Left hindlimb (tissue), 1 donor: ENCODE measurements at regions not wholly inside any gene's neighbourhood (a gene's known extent, or its start where the extent isn't known, plus 50 kb on each side); places are given as distances from the start of the nearest gene placed in this dataset.
A peak's percentile ranks its signal among the peaks of the same experiment; 100 is the strongest.

Experiments used
- DNase-seq: peaks from one replicate; pipeline ENCODE4 v3.0.0-alpha.2; 2018

- DNase-seq: no peak
These were observed 115.1 kb upstream of the CD180 start for GRCh38 chr5:67311701-67312100.

DNA sequence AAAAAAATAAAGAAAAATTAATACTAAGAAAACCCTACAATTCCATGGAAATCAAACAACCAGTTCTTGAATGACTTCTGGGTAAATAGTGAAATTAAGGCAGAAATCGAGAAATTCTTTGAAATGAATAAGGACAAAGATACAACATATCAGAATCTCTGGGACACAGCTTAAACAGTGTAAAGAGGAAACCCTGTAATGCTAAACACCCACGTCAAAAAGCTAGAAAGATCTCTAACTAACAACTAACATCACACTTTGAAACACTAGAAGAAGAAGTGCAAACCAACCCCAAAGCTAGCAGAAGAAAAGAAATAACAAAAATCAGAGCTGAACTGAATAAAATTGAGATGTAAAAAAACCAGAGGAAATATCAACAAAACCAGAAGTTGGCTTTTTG is 114.6 kb upstream of the CD180 start:
- DNase-seq: no peak

GRCh38 chr5:67310740-67311139 is 114.1 kb upstream of the CD180 start:
- DNase-seq: no peak

DNA sequence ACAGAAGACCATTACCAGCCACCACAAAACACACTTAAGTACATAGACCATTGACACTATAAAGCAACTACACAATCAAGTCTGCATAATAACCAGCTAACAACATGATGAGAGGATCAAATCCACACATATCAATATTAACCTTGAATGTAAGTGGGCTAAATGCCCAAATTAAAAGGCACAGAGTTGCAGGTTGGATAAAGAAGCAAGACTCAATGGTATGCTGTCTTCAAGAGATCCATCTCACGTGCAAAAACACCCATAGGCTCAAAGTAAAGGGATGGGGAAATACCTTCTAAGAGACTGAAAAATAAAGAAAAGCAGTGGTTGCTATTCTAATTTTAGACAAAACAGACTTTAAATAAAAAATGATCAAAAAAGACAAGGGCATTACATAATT is 113.6 kb upstream of the CD180 start:
- DNase-seq: no peak

DNA sequence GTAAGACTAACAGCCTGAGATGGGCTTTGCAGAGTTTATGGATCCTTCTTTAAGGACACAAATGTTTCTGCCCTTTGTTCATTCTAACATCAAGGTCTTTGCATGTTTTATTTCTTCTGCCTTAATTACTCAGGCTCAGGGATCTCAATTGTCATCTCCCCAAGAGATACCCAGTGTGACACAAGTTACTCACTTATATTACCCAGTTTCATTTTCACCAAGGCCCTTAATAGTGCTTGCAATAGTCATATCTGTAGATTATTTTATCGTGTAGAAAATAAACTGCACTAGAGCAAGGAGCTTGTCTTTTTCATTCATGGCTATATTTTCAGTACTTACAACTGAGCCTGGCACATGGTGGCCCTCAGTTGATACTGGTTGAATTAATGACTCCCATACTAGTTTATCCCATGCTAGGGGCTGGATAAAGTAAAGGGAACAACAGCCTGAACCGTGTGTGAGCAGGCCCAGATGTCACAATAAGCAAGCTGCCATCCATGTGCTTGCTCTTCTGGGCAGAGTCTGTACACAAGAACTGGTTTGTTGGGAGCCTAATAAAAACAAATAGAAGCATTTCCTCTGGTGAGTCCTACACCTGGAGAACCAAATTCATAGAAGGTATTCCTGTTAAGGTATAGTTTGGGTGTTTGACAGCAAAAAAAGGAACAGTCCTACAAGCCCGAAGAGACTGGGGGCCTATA is 112.5 kb upstream of the CD180 start:
- DNase-seq: no peak

DNA sequence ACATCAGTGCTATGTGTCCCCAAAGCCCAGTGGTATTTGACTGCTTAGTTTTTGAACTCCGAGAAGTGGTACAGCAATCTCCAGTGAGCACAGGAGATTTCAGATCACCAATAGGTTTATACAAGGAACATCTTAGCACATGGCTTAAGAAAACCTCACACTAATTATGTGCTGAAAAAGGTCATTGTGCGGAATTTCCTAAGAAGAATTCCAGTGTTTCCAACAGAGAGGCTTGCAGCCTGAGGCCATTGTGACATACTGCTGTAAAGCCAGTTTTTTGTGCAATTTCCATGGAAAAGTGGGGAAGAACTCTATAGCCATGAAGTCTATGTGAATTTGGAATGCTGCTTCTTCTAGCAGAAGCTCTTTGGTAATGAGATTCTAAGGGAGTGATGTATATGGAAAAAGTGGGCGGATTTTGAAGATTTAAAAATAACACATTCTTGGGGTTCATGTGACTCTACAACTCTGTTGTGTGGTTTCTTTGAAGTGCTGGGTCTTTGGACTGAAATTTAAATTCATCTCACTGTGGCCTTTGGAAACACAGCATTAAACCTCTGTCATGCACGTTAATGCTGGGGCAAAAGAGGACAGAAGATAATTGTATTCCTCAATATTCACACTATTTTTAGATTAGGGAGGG is 110.5 kb upstream of the CD180 start:
- no peak for DNase-seq

DNA sequence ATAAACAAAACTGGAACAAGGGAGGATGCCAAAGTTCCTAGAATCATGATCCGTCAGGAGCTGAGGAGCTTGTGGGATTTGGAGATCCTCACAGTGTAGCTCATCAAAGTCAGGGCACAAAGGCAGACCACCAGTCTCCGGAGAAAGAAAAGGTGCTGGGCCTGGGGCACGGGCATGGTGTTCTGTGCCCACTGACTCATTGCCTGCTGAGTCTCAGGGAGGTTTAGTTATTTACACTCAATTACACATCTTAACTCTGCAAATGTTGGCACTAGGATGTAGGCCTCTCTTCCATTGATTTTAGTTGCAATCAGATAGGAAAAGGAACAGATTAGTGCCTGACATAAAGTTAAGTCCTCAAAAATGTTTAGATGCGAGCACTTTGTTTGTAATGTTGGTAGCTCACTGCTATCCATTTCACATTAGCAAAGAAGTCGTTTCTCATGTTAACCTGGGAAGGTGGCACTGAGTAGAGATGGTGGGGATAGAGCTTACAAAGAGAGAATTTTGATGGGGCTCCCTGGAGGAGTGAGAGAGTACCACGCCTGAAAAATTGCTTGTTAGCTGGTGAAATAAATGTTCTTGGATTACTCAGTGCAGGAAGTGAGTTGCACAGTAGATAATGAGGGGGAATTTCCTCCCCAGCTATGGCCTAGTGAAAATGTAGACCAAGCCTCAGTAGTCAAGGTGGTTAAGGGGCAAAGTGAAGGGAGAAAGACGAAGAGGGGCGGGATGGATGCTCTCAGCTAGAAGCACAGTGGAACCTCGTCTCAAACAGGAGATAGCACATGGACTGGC is 109.5 kb upstream of the CD180 start:
- DNase-seq: no peak

- no peak for DNase-seq
These were observed 108.8 kb upstream of the CD180 start for GRCh38 chr5:67305401-67305800.

- DNase-seq: no peak
These were observed 106.8 kb upstream of the CD180 start for GRCh38 chr5:67303356-67303755.

DNA sequence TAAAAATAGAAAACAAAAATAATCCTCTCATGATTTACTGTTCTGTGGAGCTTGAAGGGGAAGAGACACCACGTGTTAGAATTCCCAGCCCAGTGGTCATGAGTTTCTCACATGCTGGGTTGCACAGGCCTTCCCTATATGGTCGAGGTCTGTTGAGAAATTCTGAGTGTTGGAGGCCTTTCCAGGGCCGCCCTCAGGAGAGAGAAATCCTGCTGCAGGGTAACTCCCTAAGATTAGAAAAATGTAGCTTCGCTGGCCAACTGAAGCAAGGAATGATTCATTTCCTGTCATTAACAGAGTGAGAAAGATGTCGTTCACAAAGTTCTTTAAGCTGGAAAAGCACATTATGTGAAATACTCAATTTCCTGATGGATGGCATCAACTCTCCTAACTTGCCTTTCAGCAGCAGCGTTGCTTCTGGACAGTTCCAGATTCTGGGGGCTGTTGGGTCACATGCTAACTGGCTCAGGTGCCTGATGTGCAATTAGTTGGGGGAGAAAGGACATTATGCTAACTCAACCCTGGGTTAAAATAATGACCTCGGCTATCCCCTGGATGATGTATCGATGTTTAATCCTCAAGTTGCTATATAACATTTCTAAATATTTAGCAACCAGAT is 104.8 kb upstream of the CD180 start:
- peak; percentile 72 for DNase-seq

GRCh38 chr5:67300326-67300725 is 103.7 kb upstream of the CD180 start:
- no peak for DNase-seq

DNA sequence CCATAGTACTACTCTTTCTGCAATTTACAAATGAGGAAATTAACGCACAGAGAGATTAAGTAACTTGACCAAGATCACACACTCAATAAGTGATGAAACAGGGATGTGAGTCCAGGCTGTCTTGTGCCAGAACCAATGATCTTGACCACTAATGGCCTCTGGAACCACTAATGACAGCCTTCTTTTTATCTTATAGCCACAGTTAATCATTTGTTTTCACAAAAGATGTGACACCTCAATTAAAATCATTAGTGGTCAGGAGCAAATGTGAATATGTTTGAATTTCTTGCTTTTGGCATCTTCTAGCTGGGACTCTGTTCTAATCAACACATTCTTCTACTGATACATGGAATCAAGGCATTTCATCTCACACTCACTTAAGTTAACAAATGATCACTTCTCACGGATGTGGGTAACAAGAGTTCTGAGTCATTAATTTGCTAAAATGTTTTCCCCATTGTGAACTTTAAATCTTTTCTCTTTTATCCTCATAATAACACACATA is 102.7 kb upstream of the CD180 start:
- no peak for DNase-seq

DNA sequence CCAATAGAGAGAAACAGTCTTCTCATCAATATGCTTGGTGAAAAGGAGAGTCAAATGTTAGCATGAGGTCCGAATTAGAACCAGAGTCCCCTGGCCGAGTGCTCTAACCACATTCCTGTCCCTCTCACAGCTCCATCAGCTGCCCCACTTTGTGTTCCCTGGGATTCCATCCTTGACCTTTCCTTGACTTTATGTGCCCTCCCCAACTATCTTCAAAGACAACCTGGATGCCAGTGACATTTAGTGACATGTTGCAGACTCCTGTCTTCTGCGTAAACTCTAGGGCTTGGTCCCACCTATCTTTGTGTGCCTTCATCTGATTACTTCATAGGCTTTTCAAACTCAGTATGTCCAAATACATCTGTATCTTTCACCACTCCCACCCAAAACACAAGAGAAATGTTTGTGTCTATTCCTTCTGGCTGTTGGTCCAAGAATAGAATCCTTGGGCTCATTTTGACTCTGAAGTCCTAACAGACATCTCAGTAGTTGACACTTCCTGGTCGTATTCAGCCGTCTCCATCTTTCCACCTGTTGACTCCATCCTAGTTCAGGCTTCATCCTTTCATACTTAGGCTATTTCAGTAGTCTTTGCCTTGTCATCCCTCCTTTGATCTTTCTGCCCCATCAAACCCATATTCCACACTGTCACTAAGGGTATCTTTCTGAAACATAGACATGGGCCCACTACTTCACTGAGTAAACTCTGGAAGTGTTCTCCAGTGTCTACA is 101.4 kb upstream of the CD180 start:
- DNase-seq: no peak

DNA sequence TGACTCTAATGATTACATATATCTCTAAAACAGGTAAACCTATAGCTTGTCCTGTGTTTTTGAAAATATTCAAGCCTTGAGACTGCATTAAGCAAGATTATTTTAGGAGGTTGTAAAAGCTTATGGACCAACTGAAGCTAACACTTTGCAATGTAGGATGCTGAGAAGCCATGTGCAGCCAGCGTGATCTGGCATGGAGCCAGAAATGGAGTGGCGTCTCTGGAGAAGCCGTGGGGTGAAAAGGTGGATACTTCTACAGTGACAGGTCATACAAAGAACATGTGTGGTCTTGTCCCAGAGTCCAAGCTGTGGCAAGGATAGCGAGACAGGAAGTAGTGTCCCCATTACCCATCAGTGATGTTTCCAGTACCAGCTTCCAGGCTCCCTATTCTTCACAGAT is 100.8 kb upstream of the CD180 start:
- no peak for DNase-seq

- no peak for DNase-seq
These were observed 97.8 kb upstream of the CD180 start for GRCh38 chr5:67294266-67294938.

DNA sequence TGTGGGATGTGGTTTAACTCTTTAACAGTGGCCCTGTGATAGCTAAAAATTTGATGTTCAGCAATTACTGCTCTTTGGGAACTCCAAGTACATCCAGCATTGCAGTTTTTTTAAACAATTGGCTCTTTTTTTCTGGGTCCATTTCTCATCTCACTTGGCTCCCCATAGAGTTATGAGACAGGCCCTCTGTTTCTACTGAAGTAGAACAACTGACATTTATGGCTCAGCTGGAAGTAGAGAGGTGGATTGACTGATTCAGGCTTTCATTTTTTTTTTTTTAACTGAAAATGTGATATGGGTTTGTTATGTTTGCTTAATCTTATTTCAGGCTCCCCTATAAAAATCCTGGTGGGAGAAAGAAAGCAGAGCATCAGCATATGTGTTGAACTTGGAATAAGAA is 96.6 kb upstream of the CD180 start:
- DNase-seq: no peak

DNA sequence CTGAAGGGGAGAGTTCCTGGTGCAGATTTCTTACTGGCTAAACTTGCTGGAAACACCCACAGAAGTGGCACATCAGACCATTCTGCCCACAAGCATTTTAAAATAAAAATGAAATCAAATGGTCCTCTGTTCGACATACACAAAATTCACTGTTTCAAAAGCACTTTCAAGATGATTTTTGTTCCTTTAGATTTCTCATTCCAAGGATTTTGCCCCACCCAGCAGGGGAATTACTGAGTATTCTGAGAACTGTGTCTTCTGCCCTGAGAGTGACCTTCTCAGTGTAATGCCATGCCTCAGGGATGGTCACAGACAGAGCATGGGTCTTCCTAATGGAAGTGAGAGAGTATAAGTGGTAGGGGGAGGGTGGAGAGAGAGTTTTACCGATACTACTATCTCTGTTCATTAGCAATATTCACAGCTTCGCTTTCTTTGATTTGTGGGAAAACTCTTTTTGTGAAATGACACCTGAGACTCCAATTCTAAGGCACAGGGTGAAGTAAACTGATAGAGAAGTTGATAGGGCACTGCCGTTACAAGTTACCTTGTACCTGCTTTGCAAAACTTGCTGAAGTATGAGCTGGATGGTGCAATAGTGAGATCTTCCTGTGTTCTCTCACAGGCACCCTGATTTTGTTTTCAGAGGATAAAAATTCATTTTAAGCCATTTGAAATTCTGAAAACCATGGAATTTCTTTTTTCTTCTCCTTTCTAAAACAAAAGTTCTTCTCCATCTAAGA is 95.8 kb upstream of the CD180 start:
- no peak for DNase-seq

DNA sequence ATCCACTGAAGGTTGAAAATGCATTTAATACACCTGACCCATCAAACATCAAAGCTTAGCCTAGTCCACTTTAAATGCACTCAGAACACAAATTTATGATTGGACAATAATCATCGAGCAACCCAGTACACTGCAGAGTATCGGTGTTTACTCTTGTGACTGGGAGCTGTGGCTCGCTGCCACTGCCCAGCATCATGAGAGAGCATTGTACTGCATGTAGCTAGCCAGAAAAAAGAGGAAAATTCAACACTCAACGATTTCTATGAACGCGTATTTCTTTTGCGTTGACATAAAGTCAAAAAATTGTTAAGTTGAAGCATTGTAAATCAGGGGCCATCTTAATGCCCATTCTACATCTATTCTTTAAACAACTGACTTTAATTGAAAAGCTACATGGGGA is 95.1 kb upstream of the CD180 start:
- DNase-seq: no peak

GRCh38 chr5:67291066-67291465 is 94.5 kb upstream of the CD180 start:
- DNase-seq: no peak

- no peak for DNase-seq
These were observed 94.1 kb upstream of the CD180 start for GRCh38 chr5:67290655-67291054.

GRCh38 chr5:67289763-67290521 is 93.3 kb upstream of the CD180 start:
- peak; percentile 45 for DNase-seq
